RWPE2 (cell line): ENCODE measurements at regions not wholly inside any gene's neighbourhood (a gene's known extent, or its start where the extent isn't known, plus 50 kb on each side); places are given as distances from the start of the nearest gene placed in this dataset.
"Not testable (repeated sequence)": the region's sequence is repeated elsewhere in the genome, so short reads cannot be mapped to it uniquely, and the experiment has no call there.

Experiments used
- ATAC-seq: fragments of 200-7000 bp; cut with Tn5 transposase; 3 replicates; pipeline ENCODE4 v1.9.1; 2021; ENCODE audit warnings: low read depth
- DNase-seq: peaks from one replicate; pipeline ENCODE4 v3.0.0-alpha.2; 2020; ENCODE audit warnings: low spot score
- H3K27ac ChIP-seq: fragments of 450-650 bp; 2 replicates; pipeline ENCODE4 v1.5.1; 2017; ENCODE audit warnings: mild to moderate bottlenecking; ENCODE audit not compliant: poor library complexity, severe bottlenecking
- H3K27me3 ChIP-seq: fragments of 250-450 bp; sonication (Bioruptor Pico); 2 replicates; pipeline ENCODE4 v1.5.1; 2021; ENCODE audit warnings: mild to moderate bottlenecking, moderate library complexity; ENCODE audit not compliant: insufficient read depth, poor library complexity, severe bottlenecking
- H3K36me3 ChIP-seq: fragments of 250-450 bp; sonication (Bioruptor Pico); 2 replicates; pipeline ENCODE4 v1.5.1; 2020; ENCODE audit warnings: low read depth, mild to moderate bottlenecking, moderate library complexity
- H3K4me1 ChIP-seq: fragments of 250-450 bp; sonication (Bioruptor Pico); 2 replicates; pipeline ENCODE4 v1.5.1; 2021; ENCODE audit warnings: mild to moderate bottlenecking, moderate library complexity; ENCODE audit not compliant: insufficient read depth, poor library complexity, severe bottlenecking
- H3K4me3 ChIP-seq: fragments of 250-450 bp; sonication (Bioruptor Pico); 2 replicates; pipeline ENCODE4 v1.5.1; 2021; ENCODE audit warnings: mild to moderate bottlenecking, moderate library complexity; ENCODE audit not compliant: severe bottlenecking
- H3K9me3 ChIP-seq: fragments of 250-450 bp; sonication (Bioruptor Pico); 2 replicates; pipeline ENCODE4 v1.5.1; 2021; ENCODE audit warnings: mild to moderate bottlenecking, moderate library complexity; ENCODE audit not compliant: severe bottlenecking
- CTCF ChIP-seq: fragments of 450-650 bp; IDR thresholded peaks from one replicate; pipeline ENCODE4 v1.5.1; 2017; ENCODE audit warnings: mild to moderate bottlenecking, moderate library complexity; ENCODE audit not compliant: poor library complexity, severe bottlenecking

- Histone ChIP-seq H3K9me3 (no peaks in the 10 kb centered on the region), H3K27me3 (peaks cover 6% of the 10 kb centered on the region), H3K4me1 (no peaks in the 10 kb centered on the region), H3K27ac (no peak overlapping the region), H3K4me3 (no peak overlapping the region), H3K36me3 (no peaks in the 10 kb centered on the region)
- DNase-seq, result no peak
- peak; percentile 65; the same call in 2 of the 3 replicates for ATAC-seq
- no peak for TF ChIP-seq CTCF
Measured at GRCh38 chr12:131390412-131391334, 320.2 kb upstream of the SFSWAP start.

GRCh38 chr12:131391399-131391798, 319.5 kb upstream of the SFSWAP start:
- Histone ChIP-seq H3K9me3 (peaks cover 2% of the 10 kb centered on the region), H3K27me3 (peaks cover 4% of the 10 kb centered on the region), H3K27ac (no peak overlapping the region), H3K36me3 (no peaks in the 10 kb centered on the region), H3K4me3 (no peak overlapping the region), H3K4me1 (no peaks in the 10 kb centered on the region)
- TF ChIP-seq CTCF, result no peak
- no peak for DNase-seq
- ATAC-seq, result no peak

- H3K4me1 ChIP-seq, ATAC-seq, H3K27ac ChIP-seq, H3K4me3 ChIP-seq, H3K27me3 ChIP-seq, H3K36me3 ChIP-seq, DNase-seq, H3K9me3 ChIP-seq: not testable (repeated sequence)
Measured at GRCh38 chr12:131394752-131395151, 316.1 kb upstream of the SFSWAP start.

- not testable (repeated sequence) for H3K4me1 ChIP-seq, H3K36me3 ChIP-seq, H3K9me3 ChIP-seq, H3K27me3 ChIP-seq, H3K27ac ChIP-seq, DNase-seq, H3K4me3 ChIP-seq, ATAC-seq
Measured at GRCh38 chr12:131395209-131395684, 315.6 kb upstream of the SFSWAP start.

GRCh38 chr12:131395971-131396573, 314.8 kb upstream of the SFSWAP start:
- Histone ChIP-seq H3K9me3 (peaks cover 8% of the 10 kb centered on the region), H3K36me3 (no peaks in the 10 kb centered on the region), H3K4me3 (no peak overlapping the region), H3K27ac (no peak overlapping the region), H3K27me3 (no peaks in the 10 kb centered on the region), H3K4me1 (no peaks in the 10 kb centered on the region)
- no peak for DNase-seq
- no peak for ATAC-seq
- no peak for TF ChIP-seq CTCF
